ENCODE measurements at regions not wholly inside any gene's neighbourhood (a gene's known extent, or its start where the extent isn't known, plus 50 kb on each side); places are given as distances from the start of the nearest gene placed in this dataset.
A peak's percentile ranks its signal among the peaks of the same experiment; 100 is the strongest.

DNA sequence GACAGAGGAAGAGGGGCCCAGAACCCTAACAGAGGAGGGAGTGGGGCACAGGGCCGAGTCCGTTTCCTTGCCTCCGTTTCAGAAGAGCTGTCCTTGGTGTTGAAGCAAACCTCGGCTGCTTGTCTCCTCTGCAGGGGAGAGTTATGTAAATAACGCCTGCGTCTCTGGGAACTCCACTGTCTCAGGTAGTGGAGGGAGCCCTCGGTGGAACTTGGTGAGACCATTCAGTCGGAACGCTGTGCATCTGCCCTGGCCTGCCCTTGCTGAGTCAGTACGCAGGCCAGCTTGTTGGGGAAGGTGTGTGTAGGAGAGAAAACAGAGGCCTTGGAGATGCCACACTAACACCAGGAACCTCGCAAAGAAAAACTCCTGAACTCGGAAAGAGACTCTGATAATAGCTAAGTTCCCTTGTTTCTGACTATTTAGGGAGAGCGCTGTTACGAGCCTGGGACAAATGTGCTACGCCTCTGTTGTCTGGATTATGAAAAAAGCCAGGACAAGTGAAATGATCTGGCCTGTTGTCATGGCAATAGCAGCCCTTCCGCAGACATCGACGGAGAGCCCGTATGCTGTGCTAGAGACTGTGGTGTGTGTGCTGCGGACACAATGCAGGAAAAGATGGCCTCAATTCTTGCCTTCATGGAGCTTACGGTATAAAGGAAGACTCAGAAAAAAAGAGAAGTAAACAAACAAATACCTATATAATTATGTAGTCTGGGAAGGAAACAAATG lies 94.6 kb upstream of the AKT3 start:
- no peak for DNase-seq (ENCODE audit: low read depth in 3 of 3)

DNA sequence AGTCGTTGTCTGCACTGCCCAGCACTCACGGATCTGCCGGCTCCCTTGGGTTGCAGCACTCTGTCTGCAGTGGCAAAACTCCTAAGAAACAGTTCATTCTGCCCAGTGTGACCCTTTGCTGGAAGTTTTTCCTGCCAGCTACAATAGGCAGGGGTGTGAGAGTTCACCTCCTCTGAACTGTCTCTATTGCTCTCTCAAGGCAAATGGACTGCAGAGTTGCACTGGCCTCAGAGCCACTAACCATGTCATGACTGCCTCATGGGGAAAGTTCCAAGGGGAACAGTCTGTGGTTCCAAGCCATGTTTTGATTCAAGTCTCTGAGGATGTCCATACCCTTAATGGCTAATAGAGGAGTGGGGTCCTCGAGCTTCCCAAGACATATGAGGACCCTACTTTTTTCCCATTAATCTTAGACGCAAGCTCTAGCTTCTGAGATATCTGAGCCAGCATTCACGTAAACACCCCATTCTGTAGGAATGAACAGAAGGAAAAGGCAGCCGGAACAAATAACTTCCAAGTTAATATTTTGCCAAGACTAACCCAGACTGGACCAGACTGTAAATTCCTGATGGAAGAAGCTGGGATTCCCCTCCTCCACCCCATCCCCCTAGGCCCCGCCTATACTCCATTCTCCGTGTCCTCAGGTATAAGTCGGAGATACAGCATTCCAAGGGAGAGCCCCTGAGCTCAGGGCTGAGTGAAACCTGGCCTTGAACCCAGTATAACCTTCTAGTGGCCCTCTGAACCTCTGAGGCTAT lies 93.8 kb upstream of the AKT3 start:
- DNase-seq (ENCODE audit: low read depth in 3 of 3), result no peak

DNA sequence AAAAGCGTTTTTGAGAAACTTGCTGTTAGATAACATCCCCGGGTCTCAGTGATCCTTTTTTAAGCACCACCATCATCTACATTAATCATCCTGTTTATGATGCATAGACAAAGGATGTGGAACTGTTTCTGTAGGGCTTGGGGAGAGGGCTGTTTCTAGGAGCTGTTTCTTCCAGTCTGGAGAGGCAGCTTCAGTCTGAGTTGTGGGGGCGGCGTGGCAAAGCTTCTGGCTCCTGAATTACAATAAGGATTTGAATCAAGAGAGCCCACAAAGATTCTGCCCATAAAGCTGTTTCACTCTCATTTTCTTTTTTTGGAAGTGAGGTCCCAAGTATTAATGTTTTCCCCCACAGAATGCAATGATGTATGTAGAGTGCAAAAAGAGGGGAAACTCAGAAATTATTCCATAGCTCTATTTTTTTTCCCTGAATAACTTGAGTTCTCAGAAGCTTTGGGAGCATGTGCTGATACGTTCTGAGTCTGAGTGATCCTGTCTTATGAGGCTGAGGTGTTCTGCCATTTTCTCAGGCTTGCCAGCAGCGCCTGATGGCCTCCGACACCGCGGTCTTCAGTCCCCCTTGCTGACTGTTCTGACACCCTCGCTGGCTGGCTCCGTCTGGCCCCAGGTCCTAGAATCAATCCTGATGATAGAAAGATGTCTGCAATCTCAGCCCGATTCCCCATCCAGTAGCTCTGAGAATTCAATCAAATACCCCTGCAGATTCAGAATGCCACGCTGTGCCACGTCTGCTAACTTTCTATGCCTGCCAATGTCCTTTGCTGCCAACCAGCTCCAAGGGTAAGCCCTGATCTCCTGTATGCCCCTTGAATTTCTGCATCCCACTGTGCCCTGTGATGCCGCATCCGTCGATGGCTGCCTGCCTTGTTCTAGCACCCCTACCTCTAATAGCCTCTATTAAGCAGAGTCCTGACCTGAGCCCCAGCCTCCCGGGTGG lies 92.4 kb upstream of the AKT3 start:
- DNase-seq (ENCODE audit: low read depth in 3 of 3), result no peak

DNA sequence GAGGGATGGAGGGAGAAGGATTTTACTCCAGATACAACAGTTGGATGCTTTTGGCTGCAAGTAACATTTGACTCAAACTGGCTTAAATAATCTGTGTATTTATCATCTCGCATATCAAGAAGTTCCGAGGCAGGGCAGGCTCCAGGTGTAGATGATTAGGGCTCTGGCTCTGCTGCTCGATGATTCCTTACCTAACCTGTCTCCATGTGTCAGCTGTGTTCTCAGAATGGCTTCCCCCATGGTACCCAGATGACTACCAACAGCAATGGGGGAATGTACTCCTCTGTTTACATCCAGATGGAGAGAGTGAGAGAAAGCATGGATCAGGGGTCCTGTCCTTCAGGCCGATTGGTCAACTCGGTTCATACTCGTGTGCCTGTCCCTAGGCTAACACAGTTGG lies 90.4 kb upstream of the AKT3 start:
- no peak for DNase-seq (ENCODE audit: low read depth in 3 of 3)

DNA sequence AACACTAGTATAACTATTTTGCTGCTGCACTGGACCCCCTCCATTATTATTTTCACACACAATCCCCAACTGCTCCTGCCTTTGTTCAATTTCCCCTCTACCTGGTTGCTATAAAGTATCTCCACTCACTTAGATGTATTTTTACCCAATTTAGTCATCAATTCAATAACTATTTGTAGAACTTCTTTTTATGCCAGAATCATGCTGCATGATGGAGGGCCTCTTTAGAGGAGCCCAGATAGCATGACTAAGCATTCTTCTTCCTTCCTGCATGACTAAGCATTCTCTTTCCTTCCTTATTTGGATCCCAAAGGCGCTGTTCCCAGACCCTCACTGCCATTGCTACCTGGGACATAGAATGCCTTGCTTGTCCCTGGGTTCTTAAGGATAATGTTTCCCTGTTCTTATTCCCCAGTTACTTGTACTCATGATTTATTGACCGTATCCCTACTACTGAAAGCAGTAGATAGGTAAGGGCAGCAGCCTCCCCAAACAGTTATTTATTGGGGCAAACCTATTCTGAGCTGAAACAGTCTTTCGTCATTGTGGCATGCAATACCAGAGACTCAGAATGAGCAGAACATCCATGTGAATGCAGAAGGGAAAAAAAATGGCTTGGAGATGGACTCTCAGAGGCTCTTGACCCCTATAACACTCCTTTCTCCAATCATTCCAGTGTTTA lies 89.3 kb upstream of the AKT3 start:
- no peak for DNase-seq (ENCODE audit: low read depth in 3 of 3)

DNA sequence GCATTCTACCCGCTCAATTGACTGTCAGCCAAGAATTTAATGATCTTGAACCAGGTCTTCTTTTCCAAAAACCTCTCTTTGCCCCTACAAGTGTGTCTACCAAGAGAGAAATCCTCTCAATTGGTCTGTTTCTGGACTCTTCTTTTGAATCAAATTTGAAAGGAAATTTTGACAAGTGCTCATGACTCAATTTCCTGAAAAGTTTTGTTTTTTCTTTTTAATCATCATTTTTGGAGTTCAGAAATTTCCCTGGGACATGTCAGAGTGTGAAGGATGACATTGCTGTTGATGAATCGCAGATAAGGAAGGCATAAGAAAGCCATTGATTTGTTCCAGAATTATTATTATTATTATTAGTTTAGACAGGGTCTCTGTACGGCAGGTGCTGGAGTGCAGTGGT lies 88.2 kb upstream of the AKT3 start:
- no peak for DNase-seq (ENCODE audit: low read depth in 3 of 3)

DNA sequence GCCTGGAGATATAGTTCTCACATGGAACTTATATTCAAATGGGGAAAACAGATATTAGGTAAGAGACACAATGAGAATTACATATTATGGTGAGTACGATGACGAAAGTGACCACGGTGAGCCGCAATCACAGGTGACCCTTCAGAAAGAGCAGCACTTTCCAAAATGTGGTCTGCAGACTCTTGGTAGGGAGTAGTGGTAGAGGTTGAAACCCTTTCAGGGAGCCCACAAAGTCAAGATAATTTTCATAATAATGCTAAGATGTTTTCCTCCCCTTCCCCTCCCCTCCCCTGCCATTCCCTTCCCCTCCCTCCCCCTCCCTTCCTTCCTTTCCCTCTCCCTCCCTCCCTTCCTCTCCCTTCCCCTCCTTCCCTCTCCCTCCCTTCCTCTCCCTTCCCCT lies 83.5 kb upstream of the AKT3 start:
- DNase-seq (ENCODE audit: low read depth in 3 of 3), result no peak

DNA sequence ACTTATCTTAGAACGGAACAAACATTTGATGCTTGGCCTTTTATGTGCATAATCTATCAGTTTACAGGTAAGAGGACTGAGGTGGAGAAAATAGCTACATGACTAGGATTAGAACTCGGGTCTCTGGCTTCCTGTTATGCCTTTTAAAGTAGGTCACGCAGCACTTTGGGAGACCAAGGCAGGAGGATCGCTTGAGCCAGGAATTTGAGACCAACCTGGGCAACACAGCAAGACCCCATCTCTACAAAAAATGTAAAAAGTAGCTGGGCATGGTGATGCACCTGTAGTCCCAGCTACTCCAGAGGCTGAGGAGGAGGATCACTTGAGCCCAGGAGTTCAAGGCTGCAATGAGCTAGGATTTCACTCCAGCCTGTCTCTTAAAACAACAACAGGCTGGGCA lies 81.9 kb upstream of the AKT3 start:
- no peak for DNase-seq (ENCODE audit: low read depth in 3 of 3)

DNA sequence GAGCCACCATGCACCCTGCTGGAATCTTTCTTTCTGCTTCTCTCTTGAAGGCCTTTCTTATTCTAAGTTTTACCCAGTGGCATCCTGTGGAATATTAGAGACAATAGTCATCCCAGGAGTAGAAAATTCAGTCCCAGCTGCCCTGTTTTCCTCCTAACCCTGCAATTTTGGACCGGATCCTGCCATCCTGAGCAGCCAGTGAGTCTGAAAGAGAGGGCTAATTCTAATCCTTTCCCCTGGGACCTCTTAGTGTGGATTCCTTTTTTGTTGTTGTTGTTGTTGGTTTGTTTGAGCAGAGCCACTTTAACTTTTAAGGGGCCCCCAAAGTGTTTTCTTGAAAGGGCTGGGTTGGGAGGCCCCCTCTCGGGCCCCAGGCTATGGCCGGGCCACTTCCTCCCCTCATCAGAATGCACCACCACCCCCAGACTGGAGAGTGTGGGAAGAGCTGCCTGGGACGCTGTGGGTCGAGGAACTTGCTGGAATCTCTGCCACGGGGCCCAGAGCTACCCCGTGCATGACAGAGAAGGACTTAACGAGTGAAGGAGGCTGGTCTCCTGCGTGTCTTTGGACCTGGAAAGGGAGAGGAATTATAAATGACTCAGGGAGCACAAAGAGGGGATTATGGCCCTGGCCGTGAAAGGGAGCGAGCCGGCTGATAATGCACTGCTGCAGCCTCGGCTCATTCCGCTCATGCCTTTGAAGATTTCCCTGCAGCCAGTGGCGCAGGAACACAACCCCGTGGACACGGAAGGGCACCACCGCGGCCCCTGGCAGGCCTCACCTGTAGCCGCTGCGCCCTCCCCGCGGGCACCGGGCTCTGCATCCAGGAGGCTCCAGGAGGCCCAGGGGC lies 81.0 kb upstream of the AKT3 start:
- DNase-seq (ENCODE audit: low read depth in 3 of 3), result no peak

DNA sequence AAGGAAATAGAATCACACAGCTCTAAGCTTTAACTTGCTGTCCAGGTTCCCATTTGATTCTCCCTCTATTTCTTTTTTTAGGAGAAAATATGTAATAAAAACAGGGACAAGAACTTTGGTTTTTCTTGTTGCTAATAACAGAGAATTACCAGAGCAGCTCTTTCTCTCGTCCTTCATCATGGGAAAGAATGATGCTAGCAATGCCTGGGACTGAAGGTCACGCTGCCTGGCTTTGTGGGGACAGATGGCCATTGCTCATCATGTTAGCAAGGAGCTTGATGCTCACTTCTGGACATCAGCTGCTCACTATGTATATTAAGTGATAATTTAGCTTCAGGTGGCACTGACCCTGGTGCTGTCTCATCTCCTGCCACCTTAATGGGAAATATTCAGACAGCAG lies 77.3 kb upstream of the AKT3 start:
- no peak for DNase-seq (ENCODE audit: low read depth in 3 of 3)

DNA sequence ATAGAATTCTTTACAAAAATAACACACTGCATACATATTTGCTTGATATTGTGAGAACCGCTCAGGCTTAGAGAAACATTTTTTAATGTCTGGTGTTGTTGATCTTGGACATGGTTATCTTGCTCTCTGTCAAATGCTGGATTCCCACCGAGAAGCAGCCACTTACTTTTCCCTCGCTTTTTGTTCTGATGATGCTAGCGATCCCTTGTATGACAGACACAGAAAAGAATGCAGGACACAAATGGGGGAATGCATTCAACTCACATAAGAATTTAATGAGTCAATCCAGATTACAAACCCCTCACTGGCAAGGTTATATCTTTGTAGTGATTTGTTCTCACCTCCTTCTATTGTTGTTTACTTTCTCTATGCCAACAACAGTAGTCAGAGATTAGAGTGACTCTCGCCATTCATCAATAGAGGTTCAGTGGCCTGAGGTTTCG lies 76.8 kb upstream of the AKT3 start:
- DNase-seq (ENCODE audit: low read depth in 3 of 3), result no peak

DNA sequence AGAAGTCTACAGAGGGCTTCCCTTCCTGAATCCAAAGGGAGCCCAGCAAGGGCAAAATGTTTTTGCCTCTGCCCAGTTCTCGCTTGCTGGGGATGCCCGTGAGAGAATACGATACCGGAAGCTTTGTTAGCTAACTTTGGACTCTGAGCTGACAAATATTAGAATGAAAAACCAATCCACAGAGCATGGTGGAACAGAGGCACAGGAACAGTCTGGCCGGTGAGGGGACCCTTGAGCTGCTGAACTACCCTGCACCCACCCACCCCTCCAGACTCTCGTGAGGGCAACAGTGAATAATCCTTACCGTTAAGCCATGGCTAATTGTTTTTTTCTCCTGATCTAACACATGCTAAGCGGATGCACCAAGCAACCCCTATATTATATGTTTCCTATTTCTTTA lies 76.3 kb upstream of the AKT3 start:
- DNase-seq (ENCODE audit: low read depth in 3 of 3), result no peak

DNA sequence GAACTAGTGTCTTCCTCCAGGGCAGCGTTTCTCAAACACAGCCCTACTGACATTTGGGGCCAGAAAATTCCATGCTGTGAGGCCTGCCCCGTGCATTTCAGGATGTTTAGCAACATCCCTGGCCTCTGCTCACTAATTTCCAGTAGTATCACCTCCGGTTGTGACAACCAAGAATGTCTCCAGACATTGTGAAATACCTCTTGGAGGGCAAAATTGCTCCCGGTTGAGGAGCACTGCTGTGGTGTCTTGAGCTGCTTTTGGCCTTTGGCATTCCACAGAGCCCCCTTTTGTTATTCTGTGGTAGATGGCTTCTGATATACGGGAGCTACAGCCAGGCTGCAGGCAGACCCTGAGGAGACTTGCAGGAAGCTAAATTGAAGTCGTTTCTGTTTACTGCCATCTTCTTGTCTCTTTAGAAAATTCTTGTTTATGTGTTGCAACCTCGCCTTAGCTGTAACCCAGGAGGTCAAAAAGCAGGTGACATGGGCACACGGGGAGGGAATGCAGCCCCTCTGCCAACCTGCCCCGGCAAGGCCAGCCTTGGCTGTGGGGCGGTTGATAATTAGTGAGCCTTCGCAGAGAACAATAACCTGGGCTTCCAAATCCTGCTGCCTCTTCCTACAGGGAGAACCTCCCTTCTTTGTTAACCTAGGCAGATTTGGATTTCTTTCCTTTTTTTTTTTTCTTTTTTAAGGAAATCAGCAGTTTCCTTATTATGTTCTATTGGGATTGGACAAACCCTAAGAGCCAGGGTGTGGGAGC lies 74.7 kb upstream of the AKT3 start:
- DNase-seq (ENCODE audit: low read depth in 3 of 3), result no peak

DNA sequence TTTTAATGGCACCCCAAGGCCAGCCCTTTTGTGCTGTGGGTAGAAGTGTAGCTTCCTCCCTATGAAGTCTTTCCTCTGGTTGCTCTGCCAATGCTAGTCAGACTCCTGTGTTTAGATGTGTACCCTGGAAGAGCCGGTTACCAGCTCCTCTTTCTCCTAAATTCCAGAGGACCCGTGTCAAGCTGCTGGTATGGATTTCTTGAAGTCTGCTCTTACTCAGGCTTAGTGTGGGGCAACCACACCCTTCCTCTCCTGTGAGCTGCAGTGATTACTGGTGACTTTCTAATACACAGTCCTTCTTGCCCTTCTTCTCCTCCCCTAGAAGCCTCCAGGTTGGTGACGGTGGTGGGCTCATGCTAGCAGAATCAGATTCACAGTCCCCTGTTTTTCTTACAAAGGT lies 74.1 kb upstream of the AKT3 start:
- no peak for DNase-seq (ENCODE audit: low read depth in 3 of 3)

DNA sequence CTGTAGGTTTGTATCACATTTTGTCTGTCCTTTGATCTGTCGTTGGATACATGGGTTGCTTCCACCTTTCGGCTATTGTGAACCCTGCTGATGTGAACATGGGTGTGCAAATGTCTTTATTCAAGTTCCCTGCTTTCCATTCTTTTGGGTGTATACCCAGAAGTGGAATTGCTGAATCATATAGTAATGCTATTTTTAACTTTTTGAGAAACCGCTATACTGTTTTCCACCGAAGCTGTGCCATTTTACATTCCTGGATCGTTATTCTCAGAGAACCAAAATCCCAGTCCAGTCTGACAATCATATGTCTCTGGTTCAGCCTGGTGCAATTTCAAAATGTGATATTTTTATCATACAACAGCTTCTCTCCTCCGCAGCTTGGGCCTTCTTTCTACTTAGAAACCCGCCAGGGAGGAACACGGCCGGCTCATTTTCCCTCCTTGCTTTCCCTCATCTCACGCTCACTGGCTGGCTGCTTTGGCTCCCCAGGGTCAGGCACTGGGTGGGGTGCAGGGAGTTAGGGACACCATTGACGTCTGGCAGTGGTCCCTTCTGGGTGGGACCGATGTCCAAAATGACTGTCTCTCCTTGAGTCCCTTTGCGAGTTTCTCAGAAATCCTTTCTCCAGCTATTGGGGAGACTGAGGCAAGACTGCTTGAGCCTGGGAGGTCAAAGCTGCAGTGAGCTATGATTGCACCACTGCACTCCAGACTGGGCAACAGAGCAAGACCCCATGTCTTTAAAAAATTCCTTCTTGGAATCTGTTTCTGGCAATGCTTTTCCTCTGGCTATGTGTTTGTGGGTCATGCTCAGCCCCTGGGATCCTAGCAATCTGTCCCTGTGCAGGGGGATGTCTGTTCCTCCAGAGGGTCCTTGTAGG lies 73.5 kb upstream of the AKT3 start:
- DNase-seq (ENCODE audit: low read depth in 3 of 3), result no peak

DNA sequence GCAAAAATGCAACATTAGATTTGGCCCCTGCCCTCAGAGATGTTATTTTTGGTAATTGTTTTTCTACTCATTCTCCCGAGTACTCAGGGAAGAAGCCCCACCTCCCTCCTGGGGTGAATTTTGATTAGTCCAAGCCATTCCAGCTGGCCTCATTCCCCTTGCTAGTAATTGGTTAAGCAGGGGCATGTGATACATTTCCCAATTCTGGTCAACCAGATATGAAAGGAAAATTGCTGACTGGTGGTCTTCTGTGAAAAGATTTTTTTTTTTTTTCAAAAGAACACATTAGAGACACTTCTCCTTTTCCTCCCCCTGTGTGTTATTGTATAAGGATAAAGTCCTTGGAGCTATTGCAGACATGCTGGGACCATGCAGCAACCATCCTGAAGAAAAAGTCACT lies 71.1 kb upstream of the AKT3 start:
- no peak for DNase-seq (ENCODE audit: low read depth in 3 of 3)

DNA sequence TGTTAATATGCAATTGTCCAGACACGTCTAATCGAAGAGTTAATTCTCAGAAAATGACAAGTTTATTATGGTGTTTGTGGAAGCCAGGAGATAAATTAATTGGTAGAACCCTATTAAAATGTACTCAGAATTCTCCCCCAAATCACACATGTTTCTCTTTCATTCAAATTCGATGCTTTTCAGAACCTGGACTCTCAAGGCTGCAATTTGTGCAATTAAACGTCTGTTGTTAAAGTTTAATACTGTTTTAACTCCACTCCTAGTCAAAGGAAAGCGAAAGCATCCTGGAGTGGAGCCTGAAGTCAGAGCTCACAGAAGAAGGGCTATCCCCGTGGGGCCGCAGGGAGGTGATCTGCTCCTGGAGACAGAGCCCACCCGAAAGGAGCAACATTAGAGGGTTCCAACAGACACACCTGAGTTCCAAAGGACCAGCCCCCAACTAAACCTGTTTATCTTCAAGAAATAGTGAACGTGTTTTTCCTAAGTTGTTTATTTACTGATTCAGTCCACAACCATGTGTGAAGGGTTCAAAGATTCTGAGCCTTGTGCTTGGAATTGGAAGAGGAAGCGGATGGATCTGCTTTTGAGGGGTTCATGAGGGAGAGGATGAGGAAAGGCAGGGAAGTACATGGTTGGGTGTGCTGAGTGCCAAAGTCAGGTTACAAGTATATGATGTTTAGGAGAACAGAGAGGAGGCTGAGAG lies 68.0 kb upstream of the AKT3 start:
- DNase-seq (ENCODE audit: low read depth in 3 of 3), result no peak

DNA sequence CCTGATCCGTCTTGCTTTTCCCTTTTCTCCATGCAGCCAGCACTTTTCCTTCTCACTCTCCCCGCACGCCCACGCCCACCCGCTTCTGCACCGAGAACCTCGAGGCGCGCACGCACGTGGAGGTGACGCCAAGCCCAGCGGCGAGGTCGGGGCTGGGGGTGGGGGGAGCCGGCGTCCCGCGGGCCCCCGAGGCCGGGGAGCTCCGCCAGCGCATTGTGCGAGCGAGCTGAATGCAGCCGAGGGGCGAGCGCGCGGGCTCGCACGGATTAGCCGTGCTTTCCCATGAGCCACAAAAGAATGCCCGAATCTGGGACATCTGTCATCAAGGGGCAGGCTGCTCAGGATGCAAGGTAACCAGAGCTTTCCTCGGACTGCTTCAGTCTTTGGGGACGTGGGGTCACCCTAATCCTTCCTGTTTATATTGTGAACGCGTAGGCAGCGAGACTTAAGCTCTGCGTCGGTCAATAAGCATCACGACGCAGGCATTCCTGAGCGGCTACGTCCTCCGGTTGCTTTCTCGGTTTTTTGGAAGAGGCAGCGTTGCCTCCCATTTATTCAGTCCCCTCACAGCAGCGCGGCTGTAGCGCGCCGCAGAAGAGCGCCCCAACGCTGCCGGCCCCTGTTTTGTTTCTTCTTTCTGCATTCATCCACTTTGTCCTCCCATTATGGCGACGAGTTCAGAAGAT lies 67.3 kb upstream of the AKT3 start:
- peak in 2 of 3 experiments; percentile 6 to 14 for DNase-seq (ENCODE audit: low read depth in 3 of 3)

All from stimulated activated CD4-positive, alpha-beta T cell treated with anti-CD3 and anti-CD28 coated beads, TNF-alpha, amount 100 ng/mL, for 24 hours (primary cell).